Stimulated activated CD4-positive, alpha-beta T cell treated with anti-CD3 and anti-CD28 coated beads, TNF-alpha, amount 100 ng/mL, for 1 hour (primary cell): ENCODE measurements at regions not wholly inside any gene's neighbourhood (a gene's known extent, or its start where the extent isn't known, plus 50 kb on each side); places are given as distances from the start of the nearest gene placed in this dataset.
"Not testable (repeated sequence)": the region's sequence is repeated elsewhere in the genome, so short reads cannot be mapped to it uniquely, and the experiment has no call there.

Source experiments
- DNase-seq, 3 donors: peaks; one replicate each; pipeline ENCODE4 v3.0.0-alpha.2; 2020; ENCODE audit warnings: low read depth in 3 of 3, low spot score in 1 of 3

- no peak for DNase-seq
Measured at GRCh38 chr11:70901951-70902521, 350.3 kb downstream of the SHANK2 start.

GRCh38 chr11:70903229-70903628 is 349.1 kb downstream of the SHANK2 start:
- not testable (repeated sequence) for DNase-seq

GRCh38 chr11:70906101-70906500 is 346.3 kb downstream of the SHANK2 start:
- DNase-seq, result no peak

GRCh38 chr11:70908223-70908622 is 344.2 kb downstream of the SHANK2 start:
- DNase-seq, result no peak

- no peak for DNase-seq
Measured at GRCh38 chr11:70910835-70911234, 341.5 kb downstream of the SHANK2 start.

GRCh38 chr11:70912226-70912840 is 340.0 kb downstream of the SHANK2 start:
- DNase-seq, result no peak

DNA sequence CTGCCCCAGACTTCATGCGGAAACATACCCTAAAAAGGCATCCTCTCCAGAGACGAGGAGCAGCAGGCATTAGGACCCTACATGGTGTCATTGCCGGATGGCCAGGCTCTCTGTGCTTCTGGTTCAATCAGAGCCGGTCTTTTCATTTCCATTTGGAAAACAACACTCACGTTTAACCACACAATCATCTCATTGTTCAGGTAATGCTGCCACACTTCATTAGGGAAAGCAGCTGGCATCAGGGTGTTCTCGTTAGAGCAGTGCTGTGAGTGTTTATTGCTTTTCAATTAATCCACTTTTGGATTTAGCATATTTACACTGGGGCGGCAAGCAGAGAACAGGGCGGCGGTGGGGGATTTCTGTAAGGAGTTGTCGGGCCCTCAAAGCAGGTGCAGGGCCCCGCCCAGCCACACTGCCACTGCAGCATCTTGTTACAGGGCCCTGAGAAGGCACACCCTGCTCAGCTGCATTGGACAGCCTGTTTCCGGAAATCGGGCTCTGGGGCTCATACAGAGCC is 338.6 kb downstream of the SHANK2 start:
- DNase-seq, result no peak

DNA sequence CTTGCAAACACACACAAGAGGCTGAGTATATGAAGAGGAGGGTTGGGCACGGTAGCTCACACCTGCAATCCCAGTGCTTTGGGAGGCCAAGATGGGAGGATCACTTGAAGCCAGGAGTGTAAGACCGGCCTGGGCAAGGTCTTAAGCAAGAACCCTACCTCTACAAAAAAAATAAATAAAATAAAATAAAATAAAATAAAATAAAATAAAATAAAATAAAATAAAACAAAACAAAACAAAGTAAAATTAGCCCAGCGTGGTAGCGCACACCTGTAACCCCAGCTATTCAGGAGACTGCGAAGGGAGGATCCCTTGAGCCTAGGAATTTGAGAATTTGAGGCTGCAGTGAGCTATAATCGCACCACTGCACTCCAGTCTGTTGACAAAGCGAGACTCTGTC is 337.9 kb downstream of the SHANK2 start:
- no peak for DNase-seq

- no peak for DNase-seq
Measured at GRCh38 chr11:70915158-70915985, 337.0 kb downstream of the SHANK2 start.

DNA sequence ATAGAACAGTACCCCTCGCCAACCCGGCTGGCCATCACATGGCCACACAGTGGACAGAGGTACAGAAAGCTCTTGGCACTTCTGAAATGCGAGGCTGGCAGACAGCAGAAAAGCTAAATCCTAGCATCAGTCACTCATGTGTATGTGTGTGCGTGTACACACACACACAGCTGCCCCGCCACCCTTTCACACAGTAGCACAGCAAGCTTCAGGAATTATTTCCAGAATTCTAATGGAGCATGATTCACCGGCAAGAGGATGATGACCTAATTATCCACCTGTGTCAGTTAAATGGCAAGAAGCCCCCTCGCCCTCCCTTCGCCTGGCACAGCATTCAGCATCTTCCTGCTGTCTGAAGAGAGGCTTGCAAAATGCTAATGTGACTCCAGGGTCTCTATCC is 336.0 kb downstream of the SHANK2 start:
- no peak for DNase-seq

GRCh38 chr11:70918242-70918641 is 334.1 kb downstream of the SHANK2 start:
- no peak for DNase-seq

GRCh38 chr11:70921804-70922203 is 330.6 kb downstream of the SHANK2 start:
- DNase-seq, result no peak

GRCh38 chr11:70924108-70924507 is 328.3 kb downstream of the SHANK2 start:
- DNase-seq, result no peak

DNA sequence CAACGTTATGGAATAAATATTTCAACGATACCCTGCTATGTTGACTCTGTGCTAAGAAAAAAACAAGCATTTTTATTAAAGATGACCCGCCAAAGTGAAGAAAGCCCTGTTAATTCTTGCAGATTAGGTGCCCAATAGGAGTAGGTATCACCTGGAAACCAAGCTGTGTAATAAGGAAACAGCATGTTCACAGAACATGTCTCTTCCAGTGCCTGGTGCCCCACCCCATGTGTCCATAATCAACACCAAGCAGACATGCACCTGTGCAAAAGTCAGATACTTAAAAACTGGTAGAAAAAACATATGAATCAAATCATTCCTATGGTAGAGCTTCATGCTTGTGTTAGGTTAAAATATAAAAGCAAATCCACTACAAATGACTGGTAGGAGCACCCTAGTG is 327.1 kb downstream of the SHANK2 start:
- DNase-seq, result no peak

- no peak for DNase-seq
Measured at GRCh38 chr11:70926543-70927201, 325.7 kb downstream of the SHANK2 start.

GRCh38 chr11:70928854-70929598 is 323.4 kb downstream of the SHANK2 start:
- no peak for DNase-seq

- no peak for DNase-seq
Measured at GRCh38 chr11:70930215-70930614, 322.2 kb downstream of the SHANK2 start.

DNA sequence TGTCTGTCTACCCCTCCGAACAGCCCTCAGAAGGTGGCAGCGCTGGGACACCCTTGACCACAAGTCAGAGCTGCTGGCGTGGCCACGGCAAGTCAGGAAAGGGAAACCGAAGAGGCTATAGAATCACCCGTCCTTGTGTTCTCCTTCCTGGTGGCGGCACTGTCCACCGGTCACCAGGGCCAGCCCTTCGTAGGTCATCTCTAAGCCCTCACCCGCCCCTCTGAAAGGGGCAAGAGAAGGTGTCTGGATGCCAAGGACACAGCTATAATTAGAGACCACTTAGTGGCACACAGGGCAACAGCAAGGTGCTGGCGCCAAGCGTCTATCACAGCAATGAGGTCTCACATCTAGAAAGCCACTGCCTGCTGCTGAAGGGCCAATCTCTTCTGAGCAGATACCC is 320.9 kb downstream of the SHANK2 start:
- DNase-seq, result no peak

DNA sequence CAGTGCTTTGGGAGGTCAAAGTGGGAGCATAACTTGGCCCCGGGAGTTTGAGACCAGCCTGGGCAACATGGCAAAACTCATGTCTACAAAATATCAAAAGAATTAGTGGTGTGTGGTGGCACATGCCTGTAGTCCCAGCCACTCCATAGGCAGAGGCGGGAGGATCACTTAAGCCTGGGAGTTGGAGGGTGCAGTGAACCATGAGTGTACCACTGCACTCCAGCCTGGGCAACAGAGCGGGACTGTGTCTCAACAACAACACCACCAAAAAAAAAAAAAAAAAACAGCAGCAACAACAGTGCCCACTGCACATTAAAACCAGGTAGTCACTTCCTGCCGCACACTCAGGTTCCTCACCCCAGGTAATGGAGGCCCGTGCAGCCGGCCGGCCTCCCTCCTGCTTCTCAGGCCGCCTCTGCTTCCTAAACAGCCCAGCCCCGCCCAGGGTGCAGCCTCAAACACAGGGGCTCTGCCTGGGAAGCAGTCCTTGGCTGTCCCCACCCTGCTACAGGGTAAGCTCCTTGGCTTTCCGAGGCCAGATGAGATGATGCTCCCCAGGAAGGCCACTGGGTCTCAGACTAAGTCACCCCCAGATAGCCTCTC is 318.3 kb downstream of the SHANK2 start:
- DNase-seq, result no peak

DNA sequence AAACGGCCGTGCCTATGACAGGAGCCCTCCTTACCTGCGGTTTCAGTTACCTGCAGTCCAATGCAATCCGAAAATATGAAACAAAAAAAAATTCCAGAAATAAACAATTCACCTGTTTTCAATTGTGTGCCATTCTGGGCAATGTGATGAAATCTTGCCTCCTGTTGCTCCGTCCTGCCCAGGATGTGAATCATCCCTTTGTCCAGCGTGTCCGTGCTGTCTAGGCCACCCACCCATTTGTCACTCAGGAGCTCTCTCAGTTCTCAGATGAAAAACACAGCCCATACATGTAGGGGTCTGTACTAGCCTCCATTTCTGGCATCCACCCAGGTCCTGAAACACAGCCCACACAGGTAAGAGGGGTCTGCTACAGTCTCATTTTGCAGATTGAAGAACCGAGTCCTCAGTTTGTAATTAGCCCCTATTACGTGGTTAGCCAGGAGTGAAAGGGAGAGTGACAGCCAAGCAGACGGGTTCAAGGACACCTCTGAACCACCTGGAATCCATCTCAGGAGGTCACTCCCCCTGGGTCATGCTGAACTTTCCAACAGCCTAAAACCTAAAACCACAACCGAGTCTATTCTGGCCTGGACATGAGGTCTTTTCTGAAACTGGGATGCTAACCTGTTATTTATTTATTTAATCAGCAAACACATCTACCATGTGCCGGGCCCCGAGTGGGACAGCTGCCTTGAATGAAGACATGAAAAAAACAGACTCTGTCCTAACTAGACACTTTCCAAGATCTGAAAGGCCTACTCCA is 317.2 kb downstream of the SHANK2 start:
- no peak for DNase-seq
